Epidermal melanocyte (primary cell): ENCODE measurements at regions not wholly inside any gene's neighbourhood (a gene's known extent, or its start where the extent isn't known, plus 50 kb on each side); places are given as distances from the start of the nearest gene placed in this dataset.
"Not testable (repeated sequence)": the region's sequence is repeated elsewhere in the genome, so short reads cannot be mapped to it uniquely, and the experiment has no call there.

Experiments
- DNase-seq: peaks from one replicate; pipeline ENCODE4 v3.0.0; 2011; ENCODE audit warnings: low spot score; ENCODE audit not compliant: insufficient read length

DNA sequence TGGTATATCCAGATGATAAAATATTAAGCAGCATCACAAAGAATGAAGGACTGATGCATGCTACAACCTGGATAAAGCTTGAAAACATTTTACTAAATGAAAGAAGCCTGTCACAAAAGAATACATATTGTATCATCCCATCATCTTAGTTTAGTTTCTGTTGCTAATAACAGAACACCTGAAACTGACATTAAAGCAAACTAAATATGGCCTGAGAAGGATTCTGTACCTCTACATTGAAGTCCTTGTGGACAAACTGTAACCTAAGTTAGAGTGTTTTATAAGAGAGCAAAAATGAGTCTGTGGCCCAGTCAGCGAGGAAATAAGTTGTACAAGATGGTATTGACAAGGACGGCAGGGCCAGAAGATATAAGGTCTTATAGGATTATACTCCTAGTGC lies 261.0 kb upstream of the CPHXL start:
- DNase-seq, result no peak

DNA sequence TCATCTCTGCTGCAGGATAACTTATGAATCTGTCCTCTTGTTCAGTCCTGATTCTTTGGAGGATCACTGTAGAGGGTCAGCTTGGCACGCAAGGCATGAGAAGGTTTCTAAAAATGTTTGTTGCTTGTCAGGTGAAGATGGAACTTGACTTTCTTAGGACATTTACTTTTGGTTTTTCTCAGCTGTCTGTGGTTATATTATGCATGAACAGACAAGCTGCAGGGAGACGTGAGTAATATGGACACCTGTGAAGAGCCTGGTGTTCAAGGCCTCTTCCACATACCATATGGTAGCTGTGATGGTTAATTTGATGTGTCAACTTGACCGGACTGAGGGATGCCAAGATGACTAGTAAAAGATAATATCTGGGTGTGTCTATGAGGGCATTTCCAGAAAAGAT lies 270.2 kb upstream of the CPHXL start:
- DNase-seq, result no peak

DNA sequence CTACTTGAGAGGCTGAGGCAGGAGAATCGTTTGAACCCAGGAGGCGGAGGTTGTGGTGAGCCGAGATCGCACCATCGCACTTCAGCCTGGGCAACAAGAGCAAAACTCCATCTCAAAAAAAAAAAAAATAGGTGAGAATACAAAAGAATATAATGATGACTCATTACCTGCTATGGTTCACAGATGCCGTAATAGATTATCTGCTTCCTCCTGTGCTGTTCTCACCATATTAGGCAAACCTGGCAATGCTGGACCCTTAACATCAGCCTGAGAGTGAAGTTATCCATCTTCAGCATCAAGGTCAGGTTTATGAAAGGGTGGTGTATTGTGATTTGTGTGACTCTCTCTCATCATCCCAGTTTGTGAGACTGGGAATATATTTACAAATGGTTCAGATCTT lies 271.3 kb upstream of the CPHXL start:
- no peak for DNase-seq

DNA sequence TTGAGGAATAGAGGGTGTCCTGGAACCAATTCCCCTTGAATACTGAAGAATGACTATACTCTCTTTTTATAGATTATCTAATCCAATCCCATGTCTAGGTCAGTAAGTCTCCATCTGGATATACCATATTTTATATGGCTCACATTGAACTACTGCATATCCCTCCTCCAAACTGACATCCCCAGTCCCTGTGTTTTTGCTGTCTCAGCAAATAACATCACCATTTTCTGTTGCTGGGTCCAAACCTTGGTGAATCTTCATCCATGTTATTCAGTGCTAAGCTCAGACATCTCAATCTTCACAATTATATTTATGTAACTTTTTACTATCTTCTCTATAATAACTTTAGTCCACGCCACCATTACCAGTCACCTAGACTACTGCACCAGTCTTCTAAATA lies 269.6 kb upstream of the CNTNAP4 start:
- DNase-seq, result no peak

DNA sequence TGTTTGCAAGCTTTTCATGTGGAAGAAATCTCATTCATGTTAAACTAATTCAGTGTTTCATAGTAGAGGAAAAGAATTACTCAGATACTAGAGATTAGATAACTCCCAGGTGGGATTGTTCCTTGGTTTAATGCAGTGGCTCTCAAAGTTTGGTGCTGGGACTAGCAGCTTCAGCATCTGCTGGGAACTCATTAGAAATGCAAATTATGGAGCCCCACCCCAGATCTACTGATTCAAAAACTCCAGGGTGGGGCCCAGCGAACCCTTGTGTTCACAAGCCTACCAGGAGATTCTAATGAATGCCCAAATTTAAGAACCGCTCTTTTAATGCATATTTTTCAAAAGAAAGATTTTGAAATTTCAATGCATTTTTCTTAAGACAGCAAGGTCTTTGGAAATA lies 253.4 kb upstream of the CNTNAP4 start:
- no peak for DNase-seq

DNA sequence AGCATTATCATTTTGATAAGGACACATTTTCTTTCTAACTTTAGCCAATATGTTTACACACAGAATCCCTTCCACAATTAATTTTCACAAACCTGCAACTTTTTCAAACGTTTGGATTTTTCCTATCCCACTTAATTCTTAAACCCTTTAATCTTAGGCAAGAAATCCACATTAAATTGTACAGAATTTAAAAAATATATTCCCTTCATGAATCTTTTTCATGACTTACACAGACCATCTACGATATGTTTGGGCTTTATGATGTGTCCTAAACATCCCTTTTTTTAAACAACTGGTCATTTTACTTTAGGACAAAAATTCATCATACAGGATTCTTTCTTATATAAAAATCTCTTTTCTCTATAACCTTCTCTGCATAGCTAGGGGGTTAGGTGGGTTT lies 241.5 kb upstream of the CNTNAP4 start:
- no peak for DNase-seq

DNA sequence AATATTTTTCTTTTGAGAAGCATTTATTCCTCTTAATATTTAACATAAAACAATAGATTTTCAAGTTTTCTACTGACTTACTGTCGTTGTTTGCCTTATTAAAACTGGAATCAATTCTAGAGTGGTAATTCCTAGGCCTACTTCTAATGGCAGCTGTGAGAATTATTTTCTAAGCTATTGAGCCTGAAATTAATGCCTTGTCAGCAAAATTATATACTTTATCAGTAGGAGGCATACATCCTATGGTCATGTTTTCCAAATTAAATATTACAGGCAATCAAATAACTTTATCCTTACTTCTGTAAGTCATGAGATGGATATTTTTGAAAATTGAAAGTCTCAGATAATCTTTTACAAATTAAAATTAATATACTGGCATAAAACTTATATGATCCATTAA lies 239.1 kb upstream of the CNTNAP4 start:
- no peak for DNase-seq

DNA sequence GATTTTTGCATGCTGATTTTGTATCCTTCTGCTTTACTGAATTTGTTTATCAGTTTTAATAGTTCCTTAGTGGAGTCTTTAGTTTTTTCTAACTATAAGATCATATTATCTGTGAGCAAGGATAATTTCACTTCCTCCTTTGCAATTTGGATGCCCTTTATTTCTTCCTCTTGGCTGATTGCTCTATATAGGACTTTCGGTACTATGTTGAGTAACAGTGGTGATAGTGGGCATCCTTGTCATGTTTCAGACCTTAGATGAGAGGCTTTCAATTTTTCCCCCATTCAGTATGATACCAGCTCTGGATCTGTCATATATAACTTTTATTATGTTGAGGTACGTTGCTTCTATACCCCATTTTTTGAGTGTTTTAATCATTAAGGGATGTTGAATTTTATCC lies 224.5 kb upstream of the CNTNAP4 start:
- DNase-seq, result no peak

DNA sequence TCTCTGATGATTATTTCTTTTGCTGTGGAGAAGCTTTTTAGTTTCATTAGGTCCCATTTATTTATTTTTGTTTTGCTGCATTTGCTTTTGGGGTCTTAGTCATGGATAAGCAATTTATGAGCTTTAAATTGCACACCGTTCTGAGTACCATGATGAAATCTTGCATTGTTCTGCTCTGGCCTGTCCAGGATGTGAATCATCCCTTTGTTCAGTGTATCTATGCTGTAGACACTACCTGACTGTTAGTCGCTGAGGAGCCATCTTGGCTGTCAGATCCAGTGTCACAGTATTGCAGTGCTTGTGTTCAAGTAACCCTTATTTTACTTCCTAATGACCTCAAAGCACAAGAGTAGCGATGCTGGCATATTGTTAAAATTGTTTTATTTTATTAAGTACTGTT lies 218.0 kb upstream of the CNTNAP4 start:
- DNase-seq, result no peak

DNA sequence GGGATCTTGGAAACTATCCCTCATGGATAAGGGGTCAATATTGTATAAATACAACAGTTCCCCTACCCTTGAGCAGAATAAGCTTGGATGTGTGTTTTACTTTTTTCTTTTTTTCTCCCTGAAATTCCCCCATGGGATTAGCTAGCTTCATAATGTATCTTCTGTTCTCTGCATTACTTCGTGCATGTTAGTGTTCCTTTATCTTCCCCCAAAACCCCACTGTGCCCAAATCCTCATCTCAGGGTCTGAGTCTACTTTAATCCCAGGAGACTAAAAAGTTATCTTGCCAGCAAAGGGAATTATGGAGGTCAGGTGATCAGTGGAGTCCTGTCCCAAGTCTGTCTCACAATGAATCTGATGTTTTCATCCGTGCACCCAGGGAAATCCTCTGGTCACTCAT lies 217.5 kb upstream of the CNTNAP4 start:
- DNase-seq, result no peak

DNA sequence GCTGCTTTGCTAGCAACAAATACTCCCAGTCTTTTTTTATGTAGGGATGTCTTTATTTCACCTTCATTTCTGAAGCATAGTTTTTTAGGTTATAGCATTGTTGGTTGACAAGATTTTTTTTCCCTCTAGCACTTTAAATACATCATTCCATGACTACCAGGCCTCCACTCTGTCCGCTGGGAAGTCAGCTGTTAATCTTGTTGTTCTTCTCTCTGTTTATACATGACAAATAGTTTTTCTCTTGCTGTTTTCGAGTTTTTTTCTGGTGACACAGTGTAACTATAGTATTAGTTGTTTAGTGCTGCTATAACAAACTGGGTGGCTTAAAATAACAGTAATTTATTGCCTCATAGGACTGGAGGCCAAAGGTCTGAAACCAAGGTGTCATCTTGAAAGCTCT lies 205.5 kb upstream of the CNTNAP4 start:
- no peak for DNase-seq

DNA sequence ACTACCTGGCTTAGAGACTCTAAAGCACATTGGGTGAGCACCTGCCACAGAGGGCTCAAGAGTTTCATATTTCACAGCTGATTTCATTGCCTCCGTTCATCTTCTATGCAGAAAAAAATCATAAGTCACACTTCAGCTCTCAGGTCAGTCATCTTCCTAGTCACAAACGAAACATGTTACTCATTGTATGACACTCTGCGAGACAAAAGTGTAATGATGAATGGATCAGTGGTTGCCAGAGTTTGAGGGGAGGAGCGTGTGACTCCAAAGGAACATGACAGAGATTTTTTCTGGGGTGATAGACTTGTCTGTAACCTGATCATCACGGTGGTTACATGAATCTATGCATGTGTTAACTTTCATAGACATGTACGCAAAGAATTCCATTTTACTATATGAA lies 195.2 kb upstream of the CNTNAP4 start:
- DNase-seq, result no peak

DNA sequence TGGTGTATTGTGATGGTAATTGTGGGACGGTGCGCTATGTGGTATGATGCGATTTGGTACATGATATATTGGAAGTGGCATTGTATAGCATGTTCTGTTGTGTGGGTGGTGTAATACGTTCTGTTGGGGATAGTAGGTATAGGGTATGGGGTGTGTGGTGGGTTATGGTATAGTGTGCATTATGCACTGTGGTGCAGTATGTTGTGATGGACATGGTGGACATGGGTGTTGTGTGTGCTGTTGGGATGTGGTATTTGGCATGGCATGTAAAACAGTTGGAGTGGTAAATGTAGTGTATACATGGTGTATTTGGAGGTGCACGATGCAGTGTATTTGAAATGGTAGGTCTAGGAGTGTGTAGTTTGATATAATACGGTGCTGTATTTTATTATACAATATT lies 170.6 kb upstream of the CNTNAP4 start:
- no peak for DNase-seq

DNA sequence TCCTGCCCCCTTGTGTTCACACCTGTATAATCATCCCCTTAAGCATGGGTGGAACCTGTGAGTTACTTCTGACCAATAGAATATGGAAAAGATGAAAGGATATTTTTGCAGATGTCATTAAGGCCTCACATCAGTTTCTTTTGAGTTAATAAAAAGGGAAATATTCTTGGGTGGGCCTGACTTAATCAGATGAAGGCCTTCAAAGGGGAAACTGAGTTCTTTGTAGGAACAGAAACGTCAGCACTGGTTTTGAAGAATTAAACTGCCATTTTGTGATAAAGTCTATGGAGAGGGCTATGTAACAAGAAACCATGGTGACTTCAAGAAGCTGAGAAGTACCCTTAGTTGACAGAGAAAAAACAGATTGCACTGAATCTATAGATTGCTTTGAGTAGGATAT lies 168.7 kb upstream of the CNTNAP4 start:
- no peak for DNase-seq

DNA sequence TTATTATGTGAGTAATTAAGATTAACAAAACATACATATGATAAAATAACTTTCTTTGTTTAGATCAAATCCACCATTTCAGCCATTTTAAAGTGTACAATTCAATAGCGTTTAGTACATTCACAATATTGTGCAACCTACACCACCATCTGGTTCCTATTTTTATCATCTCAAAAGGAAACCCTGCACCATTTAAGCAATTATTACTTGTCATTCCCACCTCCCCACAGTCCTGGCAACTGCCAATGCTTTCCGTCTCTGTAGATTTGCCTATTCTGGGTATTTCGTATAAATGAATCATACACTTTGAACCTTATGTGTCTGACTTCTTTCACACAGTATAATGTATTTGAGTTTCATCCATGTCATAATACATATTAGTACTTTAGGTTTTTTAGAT lies 162.5 kb upstream of the CNTNAP4 start:
- no peak for DNase-seq

DNA sequence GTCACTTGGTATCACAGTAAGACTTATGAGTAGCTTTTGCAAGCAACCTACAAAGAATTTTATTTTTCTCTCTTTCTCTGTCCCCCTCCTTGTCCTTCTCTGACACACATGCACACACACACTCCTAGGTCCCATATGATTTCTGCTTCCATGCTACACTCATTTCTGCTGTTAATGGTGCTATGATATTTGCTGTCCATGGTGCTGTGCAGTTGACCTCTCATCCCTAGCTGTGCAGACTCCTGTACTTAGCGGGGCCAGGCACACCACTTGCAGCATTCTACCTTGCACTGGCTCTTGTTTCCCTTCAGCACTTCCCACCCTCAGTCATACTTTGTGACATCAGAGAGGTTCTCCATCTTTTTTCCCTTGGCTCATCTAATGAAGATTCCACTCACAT lies 158.9 kb upstream of the CNTNAP4 start:
- no peak for DNase-seq

DNA sequence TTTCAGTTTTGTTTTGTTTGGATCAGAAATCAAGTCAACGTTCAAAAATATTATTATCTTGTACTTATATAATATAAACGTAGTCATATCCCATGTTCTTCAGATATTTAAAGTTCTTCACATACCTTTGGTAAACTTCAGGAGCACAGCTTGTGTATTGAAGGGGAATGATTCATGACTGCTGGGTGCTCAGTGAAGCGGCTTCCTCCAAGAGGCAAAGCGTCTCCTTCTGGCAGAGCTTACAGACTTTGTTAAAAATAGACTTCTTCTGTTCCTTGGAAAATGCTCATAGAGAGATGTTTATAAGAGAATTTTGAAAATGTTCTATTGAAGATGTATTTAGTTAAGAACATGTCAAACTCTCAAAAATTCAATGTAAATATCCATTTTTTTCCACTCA lies 155.6 kb upstream of the CNTNAP4 start:
- no peak for DNase-seq

DNA sequence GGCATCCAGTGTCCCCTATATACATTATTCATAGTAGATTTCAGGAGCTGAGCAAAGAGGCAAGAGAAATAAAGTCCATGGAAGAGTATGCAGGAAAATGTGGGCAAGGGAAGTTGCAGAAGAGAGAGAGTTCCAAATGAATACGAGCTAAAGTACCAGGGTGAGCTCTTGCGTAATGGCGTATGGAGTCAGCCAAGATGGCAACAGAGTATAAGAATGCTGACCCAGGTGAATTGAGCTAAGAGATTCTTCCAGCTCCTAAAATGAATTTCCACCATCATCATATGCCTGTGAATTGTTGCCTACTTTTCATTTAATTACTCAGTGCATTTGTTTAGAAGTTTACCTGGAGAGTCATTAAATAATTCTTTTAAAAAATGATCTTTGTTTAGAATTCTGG lies 153.2 kb upstream of the CNTNAP4 start:
- no peak for DNase-seq

DNA sequence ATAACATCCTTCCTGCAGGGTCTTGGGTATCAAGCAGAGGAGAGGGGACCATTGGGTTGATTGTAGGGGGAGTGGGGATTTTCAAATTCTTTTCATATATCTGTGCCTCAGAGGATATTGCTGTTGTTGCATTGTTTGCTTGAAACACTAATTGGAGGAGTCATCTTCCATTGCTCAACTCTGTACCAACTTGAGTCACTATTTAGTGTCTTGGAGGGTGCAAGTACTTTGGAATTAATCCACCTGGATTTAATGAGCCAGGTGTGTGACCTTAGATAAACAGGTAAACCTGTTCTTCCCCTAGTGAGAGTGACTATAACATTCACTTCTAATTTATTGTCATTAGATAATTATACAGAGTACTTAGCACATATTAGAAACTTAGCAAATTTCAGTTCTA lies 151.3 kb upstream of the CNTNAP4 start:
- DNase-seq, result no peak

DNA sequence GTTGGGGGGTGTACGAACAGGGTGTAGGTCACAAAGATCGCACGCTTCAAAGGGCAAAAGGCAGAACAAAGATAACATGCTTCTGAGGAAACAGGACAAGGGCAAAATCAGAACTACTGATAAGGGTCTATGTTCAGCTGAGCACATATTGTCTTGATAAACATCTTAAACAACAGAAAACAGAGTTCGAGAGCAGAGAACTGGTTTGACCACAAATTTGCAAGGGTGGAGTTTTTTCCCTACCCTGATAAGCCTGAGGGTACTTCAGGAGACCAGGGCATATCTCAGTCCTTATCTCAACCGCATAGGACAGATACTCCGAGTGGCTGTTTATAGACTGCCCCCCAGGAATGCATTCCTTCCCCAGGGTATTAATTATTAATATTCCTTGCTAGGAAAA lies 139.1 kb upstream of the CNTNAP4 start:
- not testable (repeated sequence) for DNase-seq

DNA sequence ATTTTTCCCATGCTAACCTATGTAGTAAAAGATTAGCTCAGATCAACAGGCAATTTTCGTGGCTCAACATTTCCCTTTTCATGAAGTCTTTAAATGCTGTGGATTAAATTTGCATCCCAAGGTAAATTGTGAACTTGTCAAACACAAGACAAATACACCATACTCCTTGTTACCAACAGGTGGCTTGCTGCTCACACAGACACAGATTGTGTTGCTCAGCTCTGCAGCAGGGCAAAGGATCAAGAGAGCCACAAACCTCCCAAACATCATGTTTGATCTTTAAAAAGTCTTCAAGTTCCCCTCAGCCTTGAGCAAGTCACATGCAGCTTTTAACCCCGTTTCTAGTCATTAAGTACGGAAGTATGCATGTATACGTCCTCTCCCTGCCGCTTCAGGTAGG lies 119.6 kb upstream of the CNTNAP4 start:
- DNase-seq, result no peak

DNA sequence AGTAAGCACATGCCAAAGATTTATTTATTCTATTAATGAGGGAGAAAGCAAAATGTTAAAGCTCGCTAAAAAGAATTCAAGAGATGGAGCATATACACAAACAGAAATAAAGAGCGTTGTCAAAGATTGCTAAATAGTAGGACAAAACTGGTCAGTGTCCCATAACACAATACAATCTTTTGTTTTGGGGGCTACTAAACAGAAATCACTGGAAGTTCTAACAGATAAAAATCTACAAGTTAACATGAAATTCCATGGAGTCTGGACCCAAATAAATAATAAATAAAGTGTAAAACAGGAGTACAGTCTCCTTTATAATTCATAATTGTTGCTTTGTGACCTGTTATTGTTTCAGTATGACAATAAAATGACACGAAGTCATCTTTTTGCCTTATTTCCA lies 115.2 kb upstream of the CNTNAP4 start:
- no peak for DNase-seq

DNA sequence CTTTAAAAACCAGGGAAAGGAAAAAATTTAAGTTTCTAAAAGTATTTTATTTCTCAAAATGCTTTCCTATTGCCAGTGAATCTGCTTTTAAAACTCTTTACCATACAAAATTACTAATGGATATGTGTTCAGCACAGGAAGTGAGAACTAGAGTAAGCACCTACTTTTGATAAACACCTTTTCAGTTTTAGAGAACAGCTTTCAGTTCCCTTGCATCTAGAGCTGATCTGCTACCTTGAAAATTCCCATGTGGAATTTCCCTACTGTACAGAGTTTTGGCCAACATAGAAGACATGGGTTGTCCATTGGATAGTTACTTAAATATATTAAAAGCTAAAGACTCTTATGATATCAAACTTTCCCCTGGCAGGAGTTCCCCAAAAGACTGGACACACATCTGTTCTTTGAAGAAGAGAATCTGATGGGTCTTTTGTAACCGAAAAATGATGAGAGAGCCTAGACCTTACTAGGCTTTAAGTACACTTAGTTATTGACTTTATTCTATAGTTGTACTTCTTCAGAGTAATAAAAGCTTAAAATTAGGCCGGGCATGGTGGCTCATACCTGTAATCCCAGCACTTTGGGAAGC lies 112.1 kb upstream of the CNTNAP4 start:
- no peak for DNase-seq

DNA sequence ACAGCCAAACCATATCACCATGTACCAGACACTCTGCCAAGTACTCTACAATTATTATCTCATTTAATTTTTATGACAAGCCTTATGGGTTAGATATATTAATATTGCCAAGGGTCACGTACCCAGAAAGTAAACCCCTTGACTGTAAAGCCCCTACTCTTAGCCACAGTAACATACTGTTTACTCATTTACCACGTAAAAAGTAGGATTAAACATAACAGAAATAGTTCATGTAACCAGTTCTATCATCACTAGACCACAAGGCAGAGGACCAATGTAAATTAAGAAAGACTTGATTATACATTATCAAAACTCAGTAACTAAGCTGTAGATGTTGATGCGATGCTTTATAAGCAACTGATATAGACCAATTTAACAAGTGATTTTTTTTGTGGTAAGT lies 101.5 kb upstream of the CNTNAP4 start:
- no peak for DNase-seq
